Medulla oblongata (tissue), 1 donor: ENCODE measurements at regions not wholly inside any gene's neighbourhood (a gene's known extent, or its start where the extent isn't known, plus 50 kb on each side); places are given as distances from the start of the nearest gene placed in this dataset.
"Not testable (repeated sequence)": the region's sequence is repeated elsewhere in the genome, so short reads cannot be mapped to it uniquely, and the experiment has no call there.

ENCODE experiments used
- DNase-seq: peaks from one replicate; pipeline ENCODE4 v3.0.0-alpha.2; 2015; ENCODE audit errors: extremely low spot score

DNA sequence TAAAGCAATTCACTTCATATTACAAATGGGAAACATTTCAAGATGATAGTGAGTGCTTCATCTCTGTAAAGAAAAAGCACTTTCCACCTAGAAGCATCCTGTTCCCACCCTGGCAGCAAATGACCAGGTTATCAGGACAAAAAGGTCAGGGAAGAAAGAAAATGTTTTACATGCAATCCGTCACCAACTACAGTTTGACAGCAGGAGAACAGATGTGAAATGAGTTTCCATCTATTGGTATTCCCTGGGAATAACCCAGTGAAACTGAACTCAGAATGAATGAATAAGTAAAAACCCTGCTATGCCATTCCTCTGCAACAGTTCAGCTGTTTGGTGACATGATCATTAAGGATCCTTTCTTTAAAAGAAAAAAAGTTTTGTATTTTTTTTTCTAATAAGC is 67.6 kb downstream of the HTR1A start:
- DNase-seq: no peak

DNA sequence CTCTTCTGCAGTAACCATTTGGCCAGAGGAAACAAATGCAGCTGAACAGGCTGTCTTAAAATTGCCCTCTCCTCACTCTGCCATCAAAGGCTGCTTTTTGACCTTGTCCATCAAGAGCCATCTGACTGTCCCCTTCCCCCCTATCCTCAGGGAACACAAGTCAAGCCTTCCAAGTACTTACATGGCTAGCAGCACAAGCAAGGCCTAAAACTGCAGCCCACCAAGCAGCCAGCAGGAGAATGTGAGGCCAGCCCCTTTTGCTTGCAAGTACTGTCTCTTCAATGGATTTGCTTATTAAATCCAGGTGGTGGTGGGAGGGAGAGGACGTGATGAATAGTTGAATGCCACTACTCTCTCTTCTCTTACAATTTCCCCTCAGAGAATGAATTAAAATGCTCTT is 83.5 kb downstream of the HTR1A start:
- DNase-seq: no peak

DNA sequence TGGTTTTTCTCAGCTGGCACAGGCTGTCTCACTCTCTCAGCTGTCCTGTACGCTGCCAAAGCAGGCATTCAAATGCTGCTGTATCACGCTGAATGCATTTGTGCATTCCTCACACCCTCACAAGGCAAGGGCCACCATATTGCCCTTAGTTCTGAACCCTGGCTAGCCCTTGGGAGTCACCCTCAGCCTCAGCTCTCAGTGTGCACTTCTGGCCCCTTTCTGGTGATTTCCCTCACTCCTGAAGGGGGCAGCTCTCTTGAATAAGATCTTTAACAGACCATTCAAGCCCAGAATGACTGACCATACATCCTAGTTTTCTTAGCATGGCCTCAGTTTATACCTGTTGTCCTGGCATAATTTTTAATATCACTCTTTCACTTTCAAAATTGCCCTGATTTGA is 84.3 kb downstream of the HTR1A start:
- no peak for DNase-seq

DNA sequence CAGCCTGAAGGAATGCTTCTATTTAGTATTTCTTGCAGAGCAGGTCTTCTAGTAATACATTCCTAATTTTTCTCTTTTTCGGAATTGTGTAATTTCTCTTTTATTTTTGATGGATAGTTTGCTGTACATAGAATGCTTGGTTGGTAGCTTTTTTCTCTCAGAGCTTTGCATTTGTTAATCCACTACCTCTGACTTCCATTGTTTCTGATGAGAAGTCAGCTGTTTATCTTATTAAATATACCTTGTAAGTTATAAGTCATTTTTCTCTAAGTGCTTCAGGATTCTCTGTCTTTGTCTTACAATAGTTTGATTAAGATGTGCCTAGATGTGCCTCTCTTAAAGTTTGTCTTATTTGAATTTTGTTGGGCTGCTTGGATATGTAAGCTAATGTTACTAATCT is 101.9 kb downstream of the HTR1A start:
- DNase-seq: no peak

DNA sequence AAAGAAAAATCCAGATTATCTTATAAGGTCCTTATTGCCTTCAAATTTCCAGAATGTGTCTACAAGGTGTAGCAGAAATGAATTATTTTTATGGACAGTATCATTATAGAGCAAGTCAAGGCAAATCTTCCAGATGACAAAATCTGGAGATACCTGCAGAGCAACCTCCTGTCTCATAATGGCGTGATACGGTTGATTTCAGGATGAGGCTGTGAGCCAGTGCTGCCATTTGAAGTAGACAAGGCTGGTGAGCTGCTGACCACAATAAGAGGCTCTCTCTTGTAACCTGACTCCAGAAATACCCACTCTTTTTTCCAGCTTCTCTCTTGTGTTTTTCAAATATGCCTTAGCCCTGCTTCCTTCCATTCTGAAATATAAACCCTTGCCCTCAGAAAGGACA is 108.2 kb downstream of the HTR1A start:
- DNase-seq: no peak

DNA sequence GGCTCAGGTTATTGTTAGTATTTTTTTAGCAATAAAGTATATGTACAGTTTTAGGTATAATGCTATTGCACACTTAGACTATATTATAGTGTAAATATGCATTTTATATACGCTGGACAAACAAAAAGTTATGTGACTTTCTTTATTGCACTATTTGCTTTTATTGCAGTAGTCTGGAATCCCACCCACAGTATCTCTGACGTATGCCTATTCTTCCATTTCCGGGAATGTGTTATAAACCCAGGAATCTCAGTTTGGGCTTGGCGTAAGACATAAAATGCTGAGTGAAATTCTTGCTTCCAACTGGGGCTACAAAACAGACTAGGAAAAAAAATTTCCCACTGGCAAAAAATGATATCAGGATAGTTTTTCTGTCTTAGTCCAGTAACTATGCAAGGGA is 119.1 kb downstream of the HTR1A start:
- DNase-seq: no peak

DNA sequence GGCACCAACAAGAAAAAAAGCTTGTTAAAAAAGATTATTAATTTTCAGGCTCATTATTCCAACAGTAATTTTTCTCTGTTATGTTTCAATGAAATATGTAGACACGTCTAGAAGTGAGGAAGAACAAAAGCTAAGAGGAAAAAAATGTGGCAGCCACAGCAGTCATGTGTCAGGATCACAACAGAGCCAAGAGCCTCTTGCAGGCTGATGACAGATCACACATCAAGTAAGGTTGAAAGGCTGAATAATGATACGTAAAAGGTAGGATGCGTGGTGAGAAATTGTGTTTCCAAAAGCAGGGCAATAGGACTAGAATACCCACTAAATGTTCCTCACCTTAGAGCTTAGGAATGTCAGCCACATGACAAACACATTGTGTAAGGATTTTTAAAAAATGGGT is 124.8 kb downstream of the HTR1A start:
- no peak for DNase-seq

DNA sequence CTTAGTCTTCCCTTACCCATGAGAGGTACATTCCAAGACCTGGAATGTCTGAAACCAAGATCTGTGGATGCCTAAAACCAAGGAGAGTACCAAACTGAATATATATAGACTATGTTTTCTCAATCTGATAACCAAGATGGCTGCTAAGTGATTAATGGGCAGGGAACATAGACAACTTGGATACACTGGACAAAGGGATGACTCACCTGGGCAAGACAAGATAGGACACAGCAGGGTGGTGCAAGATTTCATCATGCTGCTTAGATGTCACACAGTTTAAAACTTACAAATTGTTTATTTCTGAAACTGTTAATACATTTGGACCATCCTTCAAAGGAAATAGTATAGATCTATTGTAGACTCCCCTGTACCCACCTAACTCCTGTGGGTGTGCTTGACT is 130.9 kb downstream of the HTR1A start:
- no peak for DNase-seq

DNA sequence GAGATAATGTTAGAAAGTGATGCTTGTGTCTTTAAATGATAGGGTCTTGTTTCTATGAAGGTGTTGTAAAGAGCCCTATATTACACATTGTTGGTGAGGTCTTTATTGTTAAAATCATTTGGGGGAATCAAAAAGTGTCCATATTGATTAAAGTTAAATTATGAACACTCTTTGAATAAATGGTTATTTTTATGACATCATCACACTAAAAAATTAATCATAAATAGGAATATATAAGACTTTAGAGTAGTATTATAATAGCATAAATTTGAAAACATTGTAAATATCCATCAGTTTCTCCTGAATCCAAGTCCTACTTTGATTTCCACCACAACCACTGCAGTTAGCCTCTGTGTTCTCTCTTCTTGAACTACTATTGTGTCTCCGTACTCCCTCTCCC is 136.3 kb downstream of the HTR1A start:
- no peak for DNase-seq

DNA sequence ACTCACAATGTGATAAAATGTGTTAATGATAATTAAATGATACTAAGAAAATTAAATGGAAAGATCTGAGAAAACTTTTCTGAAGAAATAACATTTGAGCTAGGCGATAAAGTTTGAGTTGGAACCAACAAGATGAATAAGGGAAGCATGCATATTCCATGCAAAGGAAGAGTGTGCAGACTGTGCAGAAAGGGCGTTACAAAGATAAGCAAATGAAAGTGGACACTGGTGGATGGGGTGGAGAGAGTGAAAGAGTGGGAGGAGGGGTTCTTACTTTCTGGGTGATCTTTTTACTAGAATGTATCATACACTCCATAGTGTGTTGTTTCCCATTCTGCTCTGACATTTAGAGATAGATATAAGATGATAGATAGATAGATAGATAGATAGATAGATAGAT is 138.7 kb downstream of the HTR1A start:
- DNase-seq: no peak

DNA sequence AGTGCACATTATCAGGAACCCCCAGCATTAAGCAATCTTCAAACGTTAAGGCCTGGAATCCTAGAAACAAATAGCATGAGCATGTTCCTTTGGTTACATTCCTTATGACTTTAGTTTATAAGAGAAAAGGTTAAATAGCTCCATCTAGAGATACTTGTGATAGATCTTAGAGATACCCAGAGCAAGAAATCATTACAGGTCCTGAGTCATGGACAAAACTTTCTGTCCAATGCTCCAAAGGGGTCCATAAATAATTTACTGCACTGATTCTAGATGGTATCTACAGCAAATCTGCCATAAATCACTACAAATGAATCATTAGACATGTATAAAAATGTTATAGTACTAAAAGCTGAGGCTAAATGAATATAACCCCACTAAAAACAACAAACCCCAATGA is 139.6 kb downstream of the HTR1A start:
- DNase-seq: no peak

DNA sequence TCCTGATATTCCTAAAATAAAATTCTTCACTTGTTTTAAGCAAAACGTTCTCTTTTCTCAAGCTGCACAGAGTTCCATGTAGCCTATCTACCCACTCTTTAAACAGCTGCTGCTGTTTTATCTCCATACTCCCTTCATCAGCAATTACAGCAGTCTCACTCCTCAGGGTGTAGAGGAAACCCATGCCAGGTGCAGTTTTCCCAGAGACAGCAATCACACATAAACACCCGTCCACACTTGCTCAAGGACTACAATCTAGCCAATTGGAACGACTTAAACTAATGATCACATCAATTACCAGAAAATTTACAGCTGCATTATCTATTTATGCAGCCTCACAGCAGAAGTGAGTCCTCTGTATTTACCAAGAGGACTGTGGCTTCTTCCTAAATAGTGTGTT is 141.7 kb downstream of the HTR1A start:
- no peak for DNase-seq

DNA sequence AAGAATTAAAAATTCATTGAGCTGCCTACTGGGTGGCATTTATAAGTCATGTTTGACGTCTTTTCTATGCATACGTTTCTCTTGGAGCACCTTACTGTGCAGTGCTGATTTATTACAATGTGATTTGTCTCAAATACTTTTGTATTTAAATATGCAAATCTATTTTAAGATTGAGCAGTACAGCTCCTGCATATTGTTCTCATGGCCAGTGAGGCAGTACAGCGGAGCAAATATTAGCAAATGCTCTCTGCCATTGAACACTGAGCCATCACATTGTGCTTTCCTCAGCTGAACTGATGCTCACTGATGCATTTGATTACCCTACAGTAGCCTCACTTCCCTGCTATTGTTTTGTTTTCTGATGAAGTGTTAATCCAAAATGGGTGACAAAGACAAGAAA is 149.6 kb downstream of the HTR1A start:
- no peak for DNase-seq

DNA sequence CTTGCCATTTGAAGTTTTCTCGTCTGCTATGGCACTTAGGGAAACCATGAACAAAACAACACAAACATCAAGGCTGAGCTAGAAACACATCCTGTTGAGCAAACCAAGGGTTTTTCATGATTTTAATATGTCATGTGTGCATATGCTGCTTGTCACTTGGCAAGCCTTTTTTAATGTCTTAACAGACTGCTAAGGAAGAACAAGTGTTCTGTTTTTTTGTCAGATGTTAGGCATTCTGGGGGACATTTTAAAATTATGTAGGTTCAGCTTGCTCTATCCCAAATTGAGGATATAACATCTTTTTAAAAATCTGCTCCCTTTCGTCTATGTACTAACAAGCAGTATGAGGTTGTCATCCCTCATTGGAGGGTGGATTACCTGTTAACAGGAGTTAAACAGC is 150.3 kb downstream of the HTR1A start:
- no peak for DNase-seq

DNA sequence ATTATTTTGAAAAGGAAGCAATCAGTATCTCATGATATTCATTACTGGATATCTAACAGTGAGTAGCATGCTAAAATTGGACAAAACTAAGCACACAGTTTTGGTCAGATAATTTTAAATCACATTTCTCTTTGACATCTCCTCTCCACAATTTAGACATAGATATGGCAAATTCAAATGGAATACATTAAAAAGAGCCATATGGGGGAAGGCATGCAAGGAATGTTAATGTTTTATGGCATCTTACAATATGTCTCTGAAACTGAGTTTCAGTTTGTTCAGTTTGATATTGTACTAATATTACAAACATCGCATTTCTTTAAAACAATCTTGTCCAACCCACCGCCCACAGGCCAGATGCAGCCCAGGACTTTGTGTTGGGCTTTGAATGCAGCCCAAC is 151.0 kb downstream of the HTR1A start:
- no peak for DNase-seq

DNA sequence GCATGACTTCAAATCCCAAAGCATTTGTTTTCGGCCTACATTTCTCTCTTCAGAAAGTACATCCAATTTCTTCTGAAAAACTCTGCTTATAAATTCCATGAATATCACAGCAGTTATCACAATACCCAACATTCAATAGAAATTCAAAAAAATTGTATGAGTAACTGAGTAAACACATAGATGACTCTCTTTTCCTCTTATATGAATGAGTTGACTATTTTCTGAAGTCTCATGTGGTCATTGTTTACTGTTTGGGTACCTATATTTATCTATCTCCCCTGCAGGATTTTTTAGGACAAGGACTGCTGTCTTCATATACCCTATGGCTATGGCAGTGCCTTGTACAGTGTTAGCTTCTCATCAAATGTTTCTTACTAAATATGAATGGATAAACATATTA is 157.1 kb downstream of the HTR1A start:
- no peak for DNase-seq

DNA sequence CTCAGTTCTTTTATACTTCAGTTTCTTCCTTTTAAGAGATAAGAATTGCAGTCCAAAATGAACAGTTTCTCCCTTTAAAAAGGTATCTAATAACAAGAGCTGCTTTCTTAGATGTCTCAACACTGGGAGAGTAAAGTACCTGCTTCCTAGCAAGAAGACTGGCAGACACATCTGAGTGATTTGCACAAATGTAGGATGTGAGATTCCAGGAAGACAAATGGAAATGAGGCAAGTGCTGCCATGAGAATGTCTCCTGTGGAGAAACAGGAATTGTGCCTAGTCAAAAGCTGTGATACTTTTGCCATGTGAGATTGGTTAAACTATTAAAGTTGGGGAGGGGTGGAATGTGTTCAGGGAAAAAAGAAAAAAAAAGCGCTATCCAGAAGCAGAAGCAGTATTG is 159.1 kb downstream of the HTR1A start:
- DNase-seq: no peak

DNA sequence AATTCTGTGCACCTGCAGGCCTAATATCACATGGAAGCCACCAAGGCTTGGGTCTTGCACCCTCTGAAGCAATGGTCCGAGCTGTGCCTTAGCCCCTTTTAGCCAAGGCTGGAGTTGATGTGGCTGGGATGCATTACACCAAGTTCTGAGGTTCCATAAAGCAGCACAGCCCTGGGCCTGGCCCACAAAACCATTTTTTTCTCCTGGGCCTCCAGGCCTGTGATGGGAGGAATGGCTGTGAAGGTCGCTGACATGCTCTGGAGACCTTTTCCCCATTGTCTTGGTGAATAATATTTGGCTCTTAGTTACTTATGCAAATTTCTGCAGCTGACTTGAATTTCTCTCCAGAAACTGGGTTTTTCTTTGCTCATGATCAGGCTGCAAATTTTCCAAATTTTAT is 167.3 kb downstream of the HTR1A start:
- DNase-seq: no peak

DNA sequence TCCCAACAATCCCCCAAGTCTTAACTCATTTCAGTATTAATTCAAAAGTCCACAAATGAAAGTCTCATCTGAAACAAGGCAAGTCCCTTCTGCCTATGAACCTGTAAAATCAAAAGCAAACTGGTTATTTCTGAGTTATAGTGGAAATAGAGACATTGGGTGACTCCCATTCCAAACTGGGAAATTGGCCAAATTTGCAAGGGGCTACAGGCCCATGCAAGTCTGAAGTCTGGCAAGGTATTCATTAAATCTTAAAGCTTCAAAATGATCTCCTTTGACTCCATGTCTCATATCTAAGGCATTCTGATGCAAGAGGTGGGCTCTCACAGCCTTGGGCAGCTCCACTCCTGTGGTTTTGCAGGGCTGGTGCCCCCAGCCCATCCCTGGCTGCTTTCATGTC is 167.9 kb downstream of the HTR1A start:
- no peak for DNase-seq

DNA sequence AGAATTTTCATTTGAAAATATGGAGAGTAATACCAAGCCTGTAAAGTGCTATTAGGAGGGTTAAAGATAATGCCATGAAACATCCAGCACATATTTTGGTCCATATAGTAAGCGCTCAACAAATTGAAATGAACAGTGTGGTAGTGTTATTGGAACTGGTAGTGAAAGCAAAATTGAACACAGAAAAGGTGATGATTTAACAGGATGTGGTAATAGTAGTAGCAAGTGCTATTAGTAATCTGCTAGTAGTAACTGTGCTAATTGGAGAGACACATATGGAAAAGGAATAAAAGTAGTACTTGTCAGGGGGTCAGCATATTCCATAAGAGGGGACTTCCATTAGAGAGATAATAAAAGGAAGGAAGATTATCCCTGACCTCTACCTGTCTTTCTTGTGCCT is 187.3 kb downstream of the HTR1A start:
- no peak for DNase-seq

DNA sequence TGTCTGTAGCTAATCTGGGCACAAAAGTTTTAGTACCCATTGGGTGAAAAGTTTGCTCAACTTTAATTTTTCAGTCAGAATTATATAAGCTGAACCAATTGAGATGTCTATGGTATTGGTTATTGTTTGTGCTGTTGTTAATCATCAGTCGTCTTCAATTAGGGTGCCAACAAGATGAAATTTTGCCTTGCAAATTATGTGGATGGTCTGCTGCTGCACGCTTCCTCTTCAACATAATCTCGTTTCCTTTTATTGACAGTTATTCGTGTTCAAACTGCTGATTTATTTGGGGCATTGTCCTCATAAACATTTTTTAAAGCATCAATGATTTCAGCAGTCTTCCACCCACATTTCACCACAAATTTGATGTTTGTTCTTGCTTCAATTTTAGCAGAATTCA is 194.0 kb downstream of the HTR1A start:
- DNase-seq: no peak

DNA sequence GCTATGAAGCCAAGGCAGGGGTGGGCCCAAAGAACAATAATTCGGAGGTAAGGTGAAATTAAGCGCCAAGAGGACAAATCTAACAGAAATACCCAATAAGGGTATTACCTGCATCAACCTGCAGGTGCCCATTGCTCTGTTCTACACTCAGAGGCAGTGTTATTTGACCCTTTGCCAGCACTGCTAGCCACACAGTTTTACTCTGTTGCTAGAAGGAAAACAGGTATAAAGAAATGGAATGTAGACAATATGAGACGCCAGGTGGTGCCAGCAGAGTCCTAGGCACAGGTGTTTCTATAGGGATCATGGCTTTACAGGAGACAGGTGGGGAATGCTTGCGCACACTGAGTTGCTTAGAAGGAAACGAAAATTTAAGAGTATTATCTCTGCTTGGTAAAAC is 201.3 kb downstream of the HTR1A start:
- no peak for DNase-seq

DNA sequence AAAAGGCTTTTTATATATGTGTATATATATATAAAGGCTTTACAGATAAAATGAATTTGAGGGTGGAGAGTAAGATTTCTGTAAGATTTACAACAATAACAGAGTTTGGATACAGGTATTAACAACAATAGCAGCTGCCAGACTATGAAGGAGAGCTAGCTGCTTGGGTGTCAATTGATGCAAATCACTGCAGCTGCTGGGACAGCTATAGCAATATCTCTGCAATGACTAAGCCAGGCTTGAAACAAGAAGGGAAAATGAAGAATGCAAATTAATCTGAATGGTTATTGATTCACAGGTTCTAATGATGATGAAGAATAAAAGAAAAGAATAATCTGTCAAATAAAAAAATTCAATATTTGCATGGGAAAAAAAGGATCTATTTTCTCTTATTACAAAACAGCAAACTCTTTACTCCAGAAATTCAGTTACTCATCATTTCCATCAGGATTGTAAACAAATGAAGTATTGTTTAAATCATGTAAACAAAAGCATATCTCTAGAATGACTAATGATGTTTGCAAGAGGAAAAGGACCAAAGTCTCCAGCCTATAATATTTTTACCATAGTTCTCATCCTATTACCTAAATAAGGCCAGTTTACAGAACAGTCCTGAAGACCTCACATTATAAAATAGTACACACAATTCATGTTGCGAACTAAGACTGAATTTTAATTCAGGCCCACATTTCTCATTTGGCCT is 219.0 kb downstream of the HTR1A start:
- DNase-seq: no peak

DNA sequence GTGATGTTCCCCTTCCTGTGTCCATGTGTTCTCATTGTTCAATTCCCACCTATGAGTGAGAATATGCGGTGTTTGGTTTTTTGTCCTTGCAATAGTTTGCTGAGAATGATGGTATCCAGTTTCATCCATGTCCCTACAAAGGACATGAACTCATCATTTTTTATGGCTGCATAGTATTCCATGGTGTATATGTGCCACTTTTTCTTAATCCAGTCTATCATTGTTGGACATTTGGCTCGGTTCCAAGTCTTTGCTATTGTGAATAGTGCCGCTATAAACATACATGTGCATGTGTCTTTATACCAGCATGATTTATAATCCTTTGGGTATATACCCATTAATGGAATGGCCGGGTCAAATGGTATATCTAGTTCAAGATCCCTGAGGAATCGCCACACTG is 229.4 kb downstream of the HTR1A start:
- not testable (repeated sequence) for DNase-seq

DNA sequence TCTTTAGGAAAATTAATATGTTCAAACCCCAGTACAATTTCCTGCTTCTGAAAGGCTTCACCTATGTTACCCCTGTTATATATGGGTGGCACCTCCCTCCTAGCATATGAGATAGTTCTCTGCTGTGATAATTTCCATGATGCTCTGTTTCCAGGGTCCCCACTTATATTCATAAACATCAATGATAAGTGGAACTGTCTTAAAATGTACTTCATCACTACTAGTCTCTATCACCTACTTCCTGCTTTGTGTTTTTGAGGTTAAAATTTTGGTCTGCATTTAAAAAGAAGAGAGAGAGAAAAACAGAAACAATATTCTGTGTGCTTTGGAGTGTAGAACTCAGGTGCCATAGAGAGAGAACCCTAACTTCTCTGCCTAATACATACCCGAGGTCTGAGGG is 234.7 kb downstream of the HTR1A start:
- no peak for DNase-seq
